ENCODE measurements at regions not wholly inside any gene's neighbourhood (a gene's known extent, or its start where the extent isn't known, plus 50 kb on each side); places are given as distances from the start of the nearest gene placed in this dataset.

GRCh38 chr20:23189854-23190253 lies 103.7 kb upstream of the CD93 start:
- H3K4me3 ChIP-seq (ENCODE audit: low read depth, low read length) = no peak overlapping the region
- TF ChIP-seq CTCF (IDR thresholded peaks at IDR 0.05; ENCODE audit: low read depth, low read length) = no peak

DNA sequence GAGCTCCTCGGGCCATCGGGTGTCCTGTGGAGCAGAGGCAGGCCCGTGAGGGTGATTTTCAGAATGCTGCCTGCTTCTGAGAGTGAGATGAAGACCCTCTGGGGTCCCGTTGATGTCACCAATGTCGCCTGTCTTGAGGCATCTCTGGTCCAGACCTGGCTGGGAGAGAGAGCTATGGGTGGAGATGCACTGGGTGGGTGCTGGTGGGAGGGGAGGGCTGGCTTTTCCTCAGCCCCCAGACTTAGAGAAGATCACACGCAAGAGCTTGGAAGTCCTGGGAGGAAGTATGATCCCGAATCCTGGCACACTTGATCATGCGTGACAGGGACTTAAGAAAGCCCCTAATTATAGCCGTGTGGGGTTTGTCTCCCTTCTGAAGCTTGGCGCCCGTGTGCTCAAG lies 103.2 kb upstream of the CD93 start:
- no peak for TF ChIP-seq CTCF (IDR thresholded peaks at IDR 0.05; ENCODE audit: low read depth, low read length)

DNA sequence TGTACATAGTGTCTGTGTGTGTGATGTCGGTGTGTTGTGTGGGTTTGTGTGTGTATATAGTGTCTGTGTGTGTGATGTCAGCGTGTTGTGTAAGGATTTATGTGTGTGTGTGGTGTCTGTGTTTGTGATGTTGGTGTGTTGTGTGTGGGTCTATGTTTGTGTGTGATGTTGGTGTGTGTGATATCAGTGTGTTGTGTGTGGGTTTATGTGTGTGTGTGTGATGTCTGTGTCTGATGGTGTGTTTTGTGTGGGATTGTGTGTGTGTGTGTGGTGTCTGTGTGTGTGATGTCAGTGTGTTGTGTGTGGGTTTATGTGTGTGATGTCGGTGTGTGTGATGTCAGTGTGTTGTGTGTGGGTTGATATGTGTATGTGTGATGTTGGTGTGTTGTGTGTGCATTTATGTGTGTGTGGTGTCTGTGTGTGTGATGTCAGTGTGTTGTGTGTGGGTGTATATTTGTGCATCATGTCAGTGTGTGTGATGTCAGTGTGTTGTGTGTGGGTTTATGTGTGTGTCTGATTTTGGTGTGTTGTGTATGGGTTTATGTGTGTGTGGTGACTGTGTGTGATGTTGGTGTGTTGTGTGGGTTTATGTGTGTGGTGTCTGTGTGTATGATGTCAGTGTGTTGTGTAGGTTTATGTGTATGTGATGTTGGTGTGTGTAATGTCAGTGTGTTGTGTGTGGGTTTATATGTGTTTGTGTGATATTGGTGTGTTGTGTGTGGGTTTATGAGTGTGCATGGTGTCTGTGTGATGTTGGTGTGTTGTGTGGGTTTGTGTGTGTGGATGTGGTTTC lies 102.4 kb upstream of the CD93 start:
- H3K4me3 ChIP-seq (ENCODE audit: low read depth, low read length) = no peak overlapping the region
- TF ChIP-seq CTCF (IDR thresholded peaks at IDR 0.05; ENCODE audit: low read depth, low read length) = no peak

More for the DNA sequence above, 103.2 kb upstream of the CD93 start:
- H3K4me3 ChIP-seq (ENCODE audit: low read depth, low read length) = no peak overlapping the region

GRCh38 chr20:23187751-23188150 lies 101.6 kb upstream of the CD93 start:
- H3K4me3 ChIP-seq (ENCODE audit: low read depth, low read length) = no peak overlapping the region
- TF ChIP-seq CTCF (IDR thresholded peaks at IDR 0.05; ENCODE audit: low read depth, low read length) = no peak

- no peak overlapping the region for H3K4me3 ChIP-seq (ENCODE audit: low read depth, low read length)
- no peak for TF ChIP-seq CTCF (IDR thresholded peaks at IDR 0.05; ENCODE audit: low read depth, low read length)
These were observed 100.7 kb upstream of the CD93 start for GRCh38 chr20:23186808-23187207.

- TF ChIP-seq CTCF (IDR thresholded peaks at IDR 0.05; ENCODE audit: low read depth, low read length) = no peak
- no peak overlapping the region for H3K4me3 ChIP-seq (ENCODE audit: low read depth, low read length)
These were observed 94.4 kb upstream of the CD93 start for GRCh38 chr20:23180451-23180921.

GRCh38 chr20:23179766-23180403 lies 93.8 kb upstream of the CD93 start:
- no peak overlapping the region for H3K4me3 ChIP-seq (ENCODE audit: low read depth, low read length)
- no peak for TF ChIP-seq CTCF (IDR thresholded peaks at IDR 0.05; ENCODE audit: low read depth, low read length)

All from WI38 (cell line).